ENCODE measurements at regions not wholly inside any gene's neighbourhood (a gene's known extent, or its start where the extent isn't known, plus 50 kb on each side); places are given as distances from the start of the nearest gene placed in this dataset.

DNA sequence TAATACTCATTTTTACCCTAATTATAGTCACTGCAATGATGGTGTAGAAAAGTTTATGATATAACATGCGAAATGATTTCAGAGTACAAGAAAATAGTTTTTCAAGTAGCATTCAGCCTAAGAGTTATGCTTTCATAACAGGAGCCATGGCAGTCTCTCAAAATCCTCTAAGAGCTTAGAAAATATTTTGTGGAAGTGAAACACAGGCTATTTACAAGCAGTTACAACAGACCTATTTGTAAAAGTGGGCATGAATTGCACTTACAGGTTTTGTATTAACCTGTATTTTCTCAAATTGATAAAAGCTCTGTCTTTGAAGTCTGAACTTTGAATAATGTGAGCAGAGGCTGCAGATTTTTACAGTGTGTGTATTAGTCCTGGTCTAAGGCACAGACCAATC is 523.3 kb downstream of the LRRC70 start:
- no peak overlapping the region for H4K91ac ChIP-seq (replicated peaks; ENCODE audit: insufficient read length, low read length)
- H2AK5ac ChIP-seq (ENCODE audit: low read depth, low read length) = no peak overlapping the region
- no peak overlapping the region for H2BK5ac ChIP-seq (ENCODE audit: low read depth, low read length)
- H3K27me3 ChIP-seq (replicated peaks in 1 of 4; ENCODE audit: control insufficient read depth in 3 of 4, extremely low read depth in 1 of 4, insufficient read depth in 3 of 4, low read length in 3 of 4) = no peaks in the 10 kb centered on the region
- H3K4me2 ChIP-seq (ENCODE audit: insufficient read depth in 1 of 2, low read depth in 2 of 2, low read length in 2 of 2) = no peak overlapping the region
- no peak overlapping the region for H4K5ac ChIP-seq (ENCODE audit: insufficient read length, low read depth, low read length)
- no peak overlapping the region for H3K9ac ChIP-seq (replicated peaks in 1 of 4; ENCODE audit: extremely low read depth in 1 of 4, low read depth in 3 of 4, low read length in 3 of 4)
- H2BK15ac ChIP-seq (ENCODE audit: low read length) = no peak overlapping the region
- no peak overlapping the region for H2BK12ac ChIP-seq (ENCODE audit: low read depth, low read length)
- no peak overlapping the region for H3K23ac ChIP-seq (ENCODE audit: insufficient read length)
- TF ChIP-seq TCF12 (IDR thresholded peaks at IDR 0.05; ENCODE audit: low read depth, low read length) = no peak
- no peak for TF ChIP-seq SP1 (IDR thresholded peaks at IDR 0.05; ENCODE audit: low read depth, low read length)
- no peak for TF ChIP-seq SAP30 (IDR thresholded peaks at IDR 0.05; ENCODE audit: insufficient read depth, insufficient replicate concordance, low read length)
- TF ChIP-seq SRF (IDR thresholded peaks at IDR 0.05; ENCODE audit: low read depth, low read length) = no peak
- TF ChIP-seq EP300 (IDR thresholded peaks at IDR 0.05; ENCODE audit: borderline replicate concordance in 1 of 2, low read depth in 2 of 2, low read length in 2 of 2) = no peak
- TF ChIP-seq MAFK (IDR thresholded peaks at IDR 0.05; ENCODE audit: low read depth, low read length) = no peak
- no peak for TF ChIP-seq RAD21 (IDR thresholded peaks at IDR 0.05 in 1 of 2, conservative IDR thresholded peaks at IDR 0.05 in 1 of 2; ENCODE audit: low read depth in 2 of 2, low read length in 2 of 2)
- no peak for TF ChIP-seq EZH2 (IDR thresholded peaks at IDR 0.05; ENCODE audit: low read depth, low read length, severe bottlenecking)
- no peak for TF ChIP-seq CREB1 (IDR thresholded peaks at IDR 0.05)
- TF ChIP-seq, protein P1, sequence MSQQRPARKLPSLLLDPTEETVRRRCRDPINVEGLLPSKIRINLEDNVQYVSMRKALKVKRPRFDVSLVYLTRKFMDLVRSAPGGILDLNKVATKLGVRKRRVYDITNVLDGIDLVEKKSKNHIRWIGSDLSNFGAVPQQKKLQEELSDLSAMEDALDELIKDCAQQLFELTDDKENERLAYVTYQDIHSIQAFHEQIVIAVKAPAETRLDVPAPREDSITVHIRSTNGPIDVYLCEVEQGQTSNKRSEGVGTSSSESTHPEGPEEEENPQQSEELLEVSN (IDR thresholded peaks at IDR 0.05) = no peak
- no peak for TF ChIP-seq TEAD4 (IDR thresholded peaks at IDR 0.05; ENCODE audit: low read depth, low read length)
- no peak for TF ChIP-seq GTF2F1 (IDR thresholded peaks at IDR 0.05; ENCODE audit: borderline replicate concordance, low read depth, low read length)
- TF ChIP-seq CHD2 (IDR thresholded peaks at IDR 0.05; ENCODE audit: low read length) = no peak
- ChIA-PET POLR2A (ENCODE audit: partially characterized antibody) (no interaction called here), CTCF (ENCODE audit: partially characterized antibody) (interaction anchor here (1.2 to 1.5 kb wide), 2 partner anchors 14 to 20 kb away, joined by 3 to 4 read pairs; no protein-coding TSS in a partner anchor)
- no peak overlapping the region for H3K18ac ChIP-seq (ENCODE audit: extremely low read depth, low read length)
- H3K4ac ChIP-seq (replicated peaks; ENCODE audit: insufficient read length, low read depth, low read length) = no peak overlapping the region
- H2BK120ac ChIP-seq (replicated peaks; ENCODE audit: low read depth, low read length) = no peak overlapping the region
- H4K20me1 ChIP-seq (replicated peaks in 1 of 2; ENCODE audit: control insufficient read depth in 1 of 2, insufficient read depth in 2 of 2, low read length in 2 of 2) = no peaks in the 10 kb centered on the region
- WGBS, 2 experiments (ENCODE audit: extremely low coverage in 1 of 2, insufficient coverage in 1 of 2, insufficient read length in 1 of 2, insufficient replicate concordance in 2 of 2, low coverage in 1 of 2, low lambda C conversion rate in 2 of 2, missing lambda C conversion rate in 1 of 2) = 85% methylated on average over 1 of the region's 1 CpG; no CpG with 5 or more reads in 1 of the 2 experiments
- H3K14ac ChIP-seq (ENCODE audit: insufficient read length) = no peak overlapping the region
- H3K4me1 ChIP-seq (replicated peaks in 1 of 4; ENCODE audit: control insufficient read depth in 3 of 4, insufficient read depth in 4 of 4, low read length in 3 of 4) = no peaks in the 10 kb centered on the region
- H3K4me3 ChIP-seq (ENCODE audit: extremely low read depth in 1 of 4, insufficient read depth in 2 of 4, low read depth in 3 of 4, low read length in 4 of 4) = no peak overlapping the region
- FAIRE-seq = no peak
- H3K79me2 ChIP-seq (ENCODE audit: control insufficient read depth in 1 of 2, insufficient read depth in 2 of 2, low read length in 2 of 2) = no peaks in the 10 kb centered on the region
- H3K23me2 ChIP-seq (ENCODE audit: low read depth, low read length) = no peaks in the 10 kb centered on the region
- H4K8ac ChIP-seq (ENCODE audit: extremely low read depth, insufficient read depth, low read length) = no peak overlapping the region
- H3K79me1 ChIP-seq (ENCODE audit: low read depth, low read length) = no peaks in the 10 kb centered on the region
- no peak overlapping the region for H2AFZ ChIP-seq (ENCODE audit: low read length)
- no peak overlapping the region for H2BK20ac ChIP-seq (ENCODE audit: low read length)
- no peaks in the 10 kb centered on the region for H3K9me3 ChIP-seq (ENCODE audit: insufficient read depth in 2 of 2, low read depth in 1 of 2, low read length in 1 of 2)
- no peak overlapping the region for H3K27ac ChIP-seq (ENCODE audit: low read depth, low read length)
- H3K56ac ChIP-seq (replicated peaks; ENCODE audit: insufficient read length, low read depth, low read length) = no peak overlapping the region
- no peak for DNase-seq (ENCODE audit: low read depth in 1 of 2, low spot score in 2 of 2)
- no peaks in the 10 kb centered on the region for H3K36me3 ChIP-seq (ENCODE audit: control insufficient read depth in 2 of 4, insufficient read depth in 4 of 4, low read length in 3 of 4)

Data from H1 (cell line).